Neural cell (in vitro differentiated cells): ENCODE measurements at regions not wholly inside any gene's neighbourhood (a gene's known extent, or its start where the extent isn't known, plus 50 kb on each side); places are given as distances from the start of the nearest gene placed in this dataset.

Source experiments
- H2AFZ ChIP-seq: fragments of 200-600, 300-800 bp; sonication (generic), shearing (Covaris generic); 2 replicates; pipeline ENCODE4 v1.6.0; 2014; ENCODE audit warnings: low read depth, mild to moderate bottlenecking, antibody characterized with exemption, low read length, moderate library complexity
- H3F3A ChIP-seq: fragments of 200-600 bp; shearing (Covaris generic); 2 replicates; pipeline ENCODE4 v1.6.1; 2016; ENCODE audit warnings: mild to moderate bottlenecking, moderate library complexity, mixed read lengths, antibody characterized with exemption, low read length; ENCODE audit not compliant: insufficient read depth, poor library complexity, severe bottlenecking
- H3K27ac ChIP-seq: fragments of 200-600, 300-800 bp; sonication (generic), shearing (Covaris generic); 2 replicates; pipeline ENCODE4 v1.5.1; 2014; ENCODE audit warnings: mild to moderate bottlenecking, low read length, moderate library complexity
- H3K27me3 ChIP-seq: fragments of 300-800, 200-600 bp; sonication (generic), shearing (Covaris generic); 2 replicates; pipeline ENCODE4 v1.6.0; 2014; ENCODE audit warnings: mild to moderate bottlenecking, low read depth, low read length, moderate library complexity; ENCODE audit not compliant: insufficient read depth
- H3K36me3 ChIP-seq: fragments of 300-800, 200-600 bp; sonication (generic), shearing (Covaris generic); 2 replicates; pipeline ENCODE4 v1.5.1; 2014; ENCODE audit warnings: mild to moderate bottlenecking, antibody characterized with exemption, low read length, moderate library complexity; ENCODE audit not compliant: insufficient read depth
- H3K4me2 ChIP-seq: fragments of 300-800, 200-600 bp; sonication (generic), shearing (Covaris generic); 2 replicates; pipeline ENCODE4 v1.6.0; 2014; ENCODE audit warnings: mild to moderate bottlenecking, low read length
- H3K4me3 ChIP-seq: fragments of 300-800, 200-600 bp; sonication (generic), shearing (Covaris generic); 2 replicates; pipeline ENCODE4 v1.5.1; 2014; ENCODE audit warnings: mild to moderate bottlenecking, low read length, moderate library complexity
- H3K79me2 ChIP-seq: fragments of 200-600 bp; shearing (Covaris generic); replicated peaks from 2 replicates; pipeline ENCODE4 v1.6.0; 2014; ENCODE audit warnings: mild to moderate bottlenecking, low read length, moderate library complexity; ENCODE audit not compliant: insufficient read depth
- H3K9ac ChIP-seq: fragments of 300-800, 200-600 bp; sonication (generic), shearing (Covaris generic); 2 replicates; pipeline ENCODE4 v1.6.1; 2016; ENCODE audit warnings: mild to moderate bottlenecking, low read length, mixed read lengths
- H3K9me2 ChIP-seq: fragments of 200-600 bp; shearing (Covaris generic); 2 replicates; pipeline ENCODE4 v1.6.1; 2016; ENCODE audit warnings: mild to moderate bottlenecking, low read length, mixed read lengths; ENCODE audit not compliant: insufficient read depth
- H3K9me3 ChIP-seq: fragments of 200-600, 300-800 bp; sonication (generic), shearing (Covaris generic); 2 replicates; pipeline ENCODE4 v1.6.1; 2016; ENCODE audit warnings: mild to moderate bottlenecking, mixed run types, low read length, moderate library complexity, mixed read lengths
- H4K20me1 ChIP-seq: fragments of 200-600 bp; shearing (Covaris generic); 2 replicates; pipeline ENCODE4 v1.6.1; 2016; ENCODE audit warnings: mild to moderate bottlenecking, mixed run types; ENCODE audit not compliant: insufficient read depth
- CTCF ChIP-seq: fragments of 450-650 bp; IDR thresholded peaks from 2 replicates; pipeline ENCODE4 v1.5.1; 2014; ENCODE audit warnings: antibody characterized with exemption, mild to moderate bottlenecking, moderate library complexity; ENCODE audit not compliant: poor library complexity, severe bottlenecking
- EP300 ChIP-seq: fragments of 450-650 bp; conservative IDR thresholded peaks from 2 replicates; pipeline ENCODE4 v1.6.1; 2014; ENCODE audit warnings: antibody characterized with exemption, mild to moderate bottlenecking, moderate library complexity; ENCODE audit not compliant: poor library complexity, severe bottlenecking
- EZH2 ChIP-seq: fragments of 200-600, 300-800 bp; shearing (Covaris generic), sonication (generic); IDR thresholded peaks from 2 replicates; pipeline ENCODE4 v1.6.1; 2014; ENCODE audit warnings: antibody characterized with exemption, low read length, borderline replicate concordance, mild to moderate bottlenecking; ENCODE audit not compliant: insufficient read depth, poor library complexity, severe bottlenecking
- MXI1 ChIP-seq: fragments of 450-650 bp; conservative IDR thresholded peaks from 2 replicates; pipeline ENCODE4 v1.6.1; 2014; ENCODE audit warnings: antibody characterized with exemption, mild to moderate bottlenecking; ENCODE audit not compliant: poor library complexity, severe bottlenecking
- POLR2AphosphoS5 ChIP-seq: IDR thresholded peaks from 2 replicates; pipeline ENCODE4 v1.6.1; 2012
- RAD21 ChIP-seq: fragments of 450-650 bp; conservative IDR thresholded peaks from 2 replicates; pipeline ENCODE4 v1.6.1; 2014; ENCODE audit warnings: antibody characterized with exemption, mild to moderate bottlenecking, moderate library complexity
- REST ChIP-seq: IDR thresholded peaks from 2 replicates; pipeline ENCODE4 v1.6.1; 2012; ENCODE audit warnings: borderline replicate concordance
- SMC3 ChIP-seq: fragments of 450-650 bp; conservative IDR thresholded peaks from 2 replicates; pipeline ENCODE4 v1.6.1; 2014; ENCODE audit warnings: antibody characterized with exemption, mild to moderate bottlenecking, moderate library complexity; ENCODE audit not compliant: poor library complexity
- TAF1 ChIP-seq: IDR thresholded peaks from 2 replicates; pipeline ENCODE4 v1.6.1; 2012; ENCODE audit warnings: low read depth

- TF ChIP-seq CTCF = no peak
These were observed 83.9 kb upstream of the SNX19 start (continued) for GRCh38 chr11:130999992-131000770.

- Histone ChIP-seq H3K27ac (no peak overlapping the region), H3K79me2 (no peaks in the 10 kb centered on the region), H3K27me3 (no peaks in the 10 kb centered on the region), H3K36me3 (no peaks in the 10 kb centered on the region), H3K4me3 (no peak overlapping the region), H4K20me1 (no peaks in the 10 kb centered on the region), H3K9me3 (no peaks in the 10 kb centered on the region), H2AFZ (no peak overlapping the region), H3K4me2 (no peak overlapping the region), H3K9ac (no peak overlapping the region), H3F3A (no peaks in the 10 kb centered on the region), H3K9me2 (no peaks in the 10 kb centered on the region)
- TF ChIP-seq TAF1 (no peak), REST (no peak), SMC3 (no peak), POLR2AphosphoS5 (no peak), EZH2 (no peak), MXI1 (no peak), RAD21 (no peak), EP300 (no peak), CTCF (no peak)
These were observed 85.9 kb upstream of the SNX19 start for GRCh38 chr11:131002145-131002544.
